Posterior cingulate gyrus (tissue), 11 donors: ENCODE measurements at regions not wholly inside any gene's neighbourhood (a gene's known extent, or its start where the extent isn't known, plus 50 kb on each side); places are given as distances from the start of the nearest gene placed in this dataset.

Experiments used
- DNase-seq, 10 donors: peaks; one replicate each; pipeline versions ENCODE4 v3.0.0 to v3.0.0-alpha.2; 2020 to 2021; ENCODE audit warnings: mixed read lengths in 3 of 10
- intact Hi-C: fragments of 100-400 bp; cut with DNase I; formaldehyde crosslinking; loops from one replicate; pipeline ENCODE4 v1.15.1; 2023

GRCh38 chr15:70480196-70480856 is 283.0 kb downstream of the UACA start:
- intact Hi-C loops: no loop called here
- DNase-seq: peak in 1 of 10 donors; percentile 42

DNA sequence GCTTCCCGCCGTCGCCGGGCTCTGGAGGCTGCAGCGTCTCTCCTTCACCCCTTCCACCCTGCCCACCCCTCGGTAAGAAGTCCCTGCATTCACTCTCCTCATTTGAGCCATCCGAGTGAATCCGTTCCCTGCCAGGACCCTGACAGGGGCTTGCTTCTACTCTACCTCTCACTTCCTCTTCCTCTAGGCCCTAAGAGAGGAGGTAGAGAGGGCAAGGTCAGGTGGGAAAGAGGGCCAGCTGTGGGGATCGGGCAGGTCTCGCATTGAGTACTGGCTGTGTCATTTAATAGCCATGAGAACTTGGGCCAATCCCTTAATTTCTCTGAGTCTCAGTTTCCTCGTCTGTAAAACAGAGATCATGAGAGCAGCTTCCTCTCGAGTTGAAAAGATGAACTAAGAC is 283.6 kb downstream of the UACA start:
- peak in 1 of 10 donors; percentile 25 for DNase-seq
- intact Hi-C loops: loop anchor here (10.0 kb wide), 1 partner anchor 375 kb away; no protein-coding TSS in a partner anchor

- intact Hi-C loops: loop anchor here (10.0 kb wide), 1 partner anchor 374 kb away; no protein-coding TSS in a partner anchor
- peak in 1 of 10 donors; percentile 70 for DNase-seq
Observed at GRCh38 chr15:70479056-70479455, 284.3 kb downstream of the UACA start.

- intact Hi-C loops: loop anchor here (10.0 kb wide), 1 partner anchor 374 kb away; no protein-coding TSS in a partner anchor
- peak in 1 of 10 donors; percentile 86 for DNase-seq
Observed at GRCh38 chr15:70478251-70478990, 284.9 kb downstream of the UACA start.

DNA sequence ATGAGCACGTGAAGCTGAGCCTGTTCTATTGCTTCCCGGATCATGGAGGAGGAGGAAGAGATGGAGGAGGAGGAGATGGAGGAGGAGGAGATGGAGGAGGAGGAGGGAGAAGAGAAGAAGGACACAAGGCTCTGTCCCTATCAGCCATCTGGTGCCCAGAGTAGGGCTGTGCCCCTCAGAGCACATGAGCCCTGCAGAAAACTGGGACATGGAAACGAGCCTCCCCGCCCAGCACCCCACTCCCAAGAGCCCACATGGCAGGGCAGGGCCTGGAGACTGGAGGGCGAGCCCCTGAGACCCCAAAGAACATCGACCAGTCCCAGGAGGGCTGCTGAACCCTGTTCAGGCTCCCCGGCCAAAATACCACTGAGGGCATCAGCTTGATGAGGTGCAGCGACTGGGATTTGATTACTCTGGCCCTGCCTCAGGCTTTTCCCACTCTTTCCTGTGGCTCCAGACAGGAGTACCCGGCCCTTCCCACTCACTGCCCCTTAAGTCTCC is 285.6 kb downstream of the UACA start:
- DNase-seq: peak in 1 of 10 donors; percentile 61
- intact Hi-C loops: loop anchor here (10.0 kb wide), 1 partner anchor 373 kb away; no protein-coding TSS in a partner anchor

DNA sequence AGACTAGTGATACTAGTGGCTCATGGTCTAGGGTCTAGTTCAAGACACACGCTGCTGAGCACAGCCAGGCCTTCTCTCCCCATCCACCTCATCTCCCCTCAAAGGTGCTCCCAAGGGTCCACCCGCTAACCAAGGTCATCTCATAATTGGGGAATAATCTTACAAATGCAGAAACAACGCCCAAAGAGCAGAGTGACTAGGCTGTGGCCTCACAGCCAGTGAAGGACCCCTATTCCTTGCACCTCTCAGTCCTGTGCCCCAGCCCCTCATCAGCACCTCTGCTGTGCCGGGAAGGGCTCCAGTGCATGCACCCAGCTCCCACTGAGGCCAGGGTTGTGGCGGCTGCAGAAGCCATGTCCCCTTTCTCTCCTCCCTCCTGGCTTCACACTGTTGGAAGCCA is 286.9 kb downstream of the UACA start:
- DNase-seq: peak in 1 of 10 donors; percentile 68
- intact Hi-C loops: loop anchor here (10.0 kb wide), 1 partner anchor 372 kb away; no protein-coding TSS in a partner anchor

GRCh38 chr15:70475921-70476320 is 287.4 kb downstream of the UACA start:
- intact Hi-C loops: loop anchor here (10.0 kb wide), 1 partner anchor 371 kb away; no protein-coding TSS in a partner anchor
- DNase-seq: peak in 1 of 10 donors; percentile 26

DNA sequence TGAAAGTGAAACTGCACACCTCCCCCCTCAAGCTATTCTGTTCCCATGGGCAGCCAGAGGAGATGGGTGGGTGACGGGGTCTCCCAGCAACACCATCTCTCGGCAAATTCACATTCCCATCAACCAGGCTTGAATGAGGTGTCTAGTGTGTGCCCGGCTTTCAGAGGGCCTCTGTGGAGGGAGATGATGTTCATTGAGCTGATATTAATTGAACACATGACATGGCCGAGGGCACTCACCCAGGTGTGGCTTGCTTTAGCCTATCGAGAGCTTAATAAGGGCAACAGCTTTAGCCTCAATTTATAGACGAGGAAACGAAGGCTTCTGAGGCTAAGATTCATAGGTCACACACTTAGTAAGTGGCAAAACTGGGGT is 288.0 kb downstream of the UACA start:
- intact Hi-C loops: loop anchor here (10.0 kb wide), 1 partner anchor 371 kb away; no protein-coding TSS in a partner anchor
- no peak for DNase-seq

- intact Hi-C loops: loop anchor here (10.0 kb wide), 1 partner anchor 370 kb away; no protein-coding TSS in a partner anchor
- peak in 9 of 10 donors; percentile 26 to 91 (median 52) for DNase-seq
Observed at GRCh38 chr15:70474471-70475406, 288.6 kb downstream of the UACA start.

DNA sequence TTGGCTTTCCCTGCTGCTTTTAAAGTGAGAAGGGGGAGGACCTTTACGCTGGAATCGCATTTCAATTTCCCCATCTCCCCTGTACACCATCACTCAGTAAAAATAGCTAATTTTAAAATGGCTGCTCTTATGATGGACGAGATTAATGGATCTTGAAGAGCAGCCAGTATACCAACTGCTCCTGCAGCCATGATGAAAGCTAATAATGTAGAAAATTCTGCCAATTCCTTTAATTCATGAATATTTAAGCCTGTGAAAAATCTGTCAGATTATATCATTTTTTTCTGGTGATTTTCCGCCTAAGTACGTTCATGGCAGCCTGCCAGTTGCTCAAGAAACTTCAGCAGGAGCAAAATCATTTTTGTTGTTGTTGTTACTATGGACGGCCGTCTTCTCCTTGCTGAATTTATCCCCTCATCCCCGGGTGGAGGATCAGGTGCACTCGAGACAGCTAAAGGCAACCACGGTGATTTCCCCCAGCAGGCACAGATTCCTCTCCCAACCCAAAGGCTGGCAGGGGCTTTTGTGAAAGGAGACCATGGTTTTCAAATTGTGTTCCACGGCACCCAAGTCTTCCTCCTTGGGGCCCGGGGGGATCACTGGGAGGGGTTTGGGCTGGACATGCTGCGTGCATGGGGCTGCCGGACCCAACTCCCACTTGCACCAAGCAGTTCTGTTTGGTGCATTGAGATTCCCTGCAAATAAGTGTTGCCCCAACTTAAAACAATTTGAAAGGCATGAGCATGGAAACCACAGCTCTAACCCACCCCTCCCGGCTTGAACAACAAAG is 289.6 kb downstream of the UACA start:
- peak in 1 of 10 donors; percentile 56 for DNase-seq
- intact Hi-C loops: loop anchor here (10.0 kb wide), 1 partner anchor 369 kb away; no protein-coding TSS in a partner anchor

GRCh38 chr15:70471517-70471916 is 291.8 kb downstream of the UACA start:
- intact Hi-C loops: loop anchor here (10.0 kb wide), 1 partner anchor 367 kb away; no protein-coding TSS in a partner anchor
- no peak for DNase-seq

GRCh38 chr15:70470556-70471191 is 292.7 kb downstream of the UACA start:
- peak in 1 of 10 donors; percentile 45 for DNase-seq
- intact Hi-C loops: loop anchor here (10.0 kb wide), 1 partner anchor 366 kb away; no protein-coding TSS in a partner anchor

- intact Hi-C loops: loop anchor here (5.0 to 10.0 kb wide), 3 partner anchors 365 to 893 kb away; no protein-coding TSS in a partner anchor
- peak in 1 of 10 donors; percentile 43 for DNase-seq
Observed at GRCh38 chr15:70469651-70470555, 293.5 kb downstream of the UACA start.

DNA sequence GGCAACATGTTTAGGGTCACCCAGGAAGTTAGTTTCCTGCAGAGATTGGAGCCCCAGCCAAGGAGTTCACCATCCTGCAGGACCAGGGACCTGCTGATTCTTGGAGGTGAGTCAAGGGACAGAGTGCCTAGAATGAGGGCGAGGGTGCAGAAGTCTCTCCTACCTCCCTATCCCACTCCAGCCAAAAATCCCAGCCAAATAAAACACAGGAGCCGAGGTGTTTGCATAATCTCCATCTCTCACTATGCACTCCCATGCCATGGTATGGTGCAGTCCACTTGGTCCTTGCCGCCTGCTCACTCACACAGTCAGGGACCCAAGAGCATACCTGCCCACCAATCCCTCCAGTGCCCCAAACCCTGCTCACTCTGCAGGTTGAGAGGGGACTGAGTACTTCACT is 294.2 kb downstream of the UACA start:
- intact Hi-C loops: loop anchor here (5.0 to 10.0 kb wide), 2 partner anchors 744 to 892 kb away; no protein-coding TSS in a partner anchor
- peak in 1 of 10 donors; percentile 41 for DNase-seq

- DNase-seq: peak in 9 of 10 donors; percentile 38 to 95 (median 62)
- intact Hi-C loops: loop anchor here (5.0 to 10.0 kb wide), 2 partner anchors 742 to 890 kb away; no protein-coding TSS in a partner anchor
Observed at GRCh38 chr15:70466895-70467529, 296.3 kb downstream of the UACA start.

DNA sequence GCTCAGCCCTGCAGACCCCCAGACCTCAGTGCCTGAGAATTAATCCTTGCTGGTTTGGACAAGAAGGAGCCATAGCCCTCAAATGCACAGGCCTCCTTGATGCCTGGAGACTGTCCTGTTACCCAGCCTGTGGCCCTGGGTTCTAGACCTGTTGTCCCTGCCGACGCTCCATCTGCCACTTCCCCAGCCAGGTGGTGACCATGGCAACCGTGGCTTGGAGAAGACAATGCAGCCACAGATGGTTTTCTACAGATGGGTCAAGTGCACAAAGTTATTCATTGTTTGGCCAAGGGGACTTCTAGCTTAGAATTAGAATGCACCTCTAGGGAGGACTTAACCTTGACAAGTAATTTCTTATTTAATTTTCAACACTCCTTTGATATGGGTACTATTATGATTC is 297.1 kb downstream of the UACA start:
- DNase-seq: peak in 1 of 10 donors; percentile 26
- intact Hi-C loops: loop anchor here (5.0 to 10.0 kb wide), 2 partner anchors 742 to 889 kb away; no protein-coding TSS in a partner anchor
